ENCODE measurements at regions not wholly inside any gene's neighbourhood (a gene's known extent, or its start where the extent isn't known, plus 50 kb on each side); places are given as distances from the start of the nearest gene placed in this dataset.

DNA sequence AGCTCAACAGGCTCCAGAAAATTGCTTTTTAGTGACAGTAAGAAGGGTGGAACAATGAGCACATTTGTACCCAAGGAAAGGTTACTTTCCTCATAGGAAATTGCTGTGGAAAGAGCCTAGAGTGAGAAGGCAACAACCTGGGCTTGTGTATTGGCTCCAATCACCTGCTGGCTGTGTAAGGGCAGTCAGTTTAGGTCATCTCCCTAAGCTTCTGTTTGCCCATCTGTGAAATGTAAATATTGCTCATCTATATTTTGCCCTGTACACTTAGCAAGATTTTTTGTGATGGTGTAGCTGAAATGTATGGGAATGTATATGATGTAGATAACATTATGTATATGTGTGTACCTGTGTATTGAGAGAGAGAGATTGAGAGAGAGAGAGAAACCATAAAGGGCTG is 225.2 kb upstream of the MPHOSPH6 start:
- Histone ChIP-seq H4K20me1 (replicated peaks in 1 of 2; ENCODE audit: control insufficient read depth in 1 of 2, insufficient read depth in 2 of 2, low read length in 2 of 2) (no peaks in the 10 kb centered on the region), H3K56ac (replicated peaks; ENCODE audit: insufficient read length, low read depth, low read length) (no peak overlapping the region), H3K23ac (ENCODE audit: insufficient read length) (no peak overlapping the region), H3K9me3 (ENCODE audit: insufficient read depth in 2 of 2, low read depth in 1 of 2, low read length in 1 of 2) (no peaks in the 10 kb centered on the region), H3K9ac (replicated peaks in 1 of 4; ENCODE audit: extremely low read depth in 1 of 4, low read depth in 3 of 4, low read length in 3 of 4) (no peak overlapping the region), H2BK5ac (ENCODE audit: low read depth, low read length) (no peak overlapping the region), H3K27me3 (replicated peaks in 1 of 4; ENCODE audit: control insufficient read depth in 3 of 4, extremely low read depth in 1 of 4, insufficient read depth in 3 of 4, low read length in 3 of 4) (no peaks in the 10 kb centered on the region), H3K27ac (ENCODE audit: low read depth, low read length) (no peak overlapping the region), H2BK12ac (ENCODE audit: low read depth, low read length) (no peak overlapping the region), H3K14ac (ENCODE audit: insufficient read length) (no peak overlapping the region), H3K4me1 (replicated peaks in 1 of 4; ENCODE audit: control insufficient read depth in 3 of 4, insufficient read depth in 4 of 4, low read length in 3 of 4) (no peaks in the 10 kb centered on the region), H4K91ac (replicated peaks; ENCODE audit: insufficient read length, low read length) (no peak overlapping the region), H3K23me2 (ENCODE audit: low read depth, low read length) (no peaks in the 10 kb centered on the region), H3K4me2 (ENCODE audit: insufficient read depth in 1 of 2, low read depth in 2 of 2, low read length in 2 of 2) (no peak overlapping the region), H2BK20ac (ENCODE audit: low read length) (no peak overlapping the region), H2BK120ac (replicated peaks; ENCODE audit: low read depth, low read length) (no peak overlapping the region), H2AFZ (ENCODE audit: low read length) (no peak overlapping the region), H2BK15ac (ENCODE audit: low read length) (no peak overlapping the region), H3K4ac (replicated peaks; ENCODE audit: insufficient read length, low read depth, low read length) (no peak overlapping the region), H4K8ac (ENCODE audit: extremely low read depth, insufficient read depth, low read length) (no peak overlapping the region), H3K4me3 (ENCODE audit: extremely low read depth in 1 of 4, insufficient read depth in 2 of 4, low read depth in 3 of 4, low read length in 4 of 4) (no peak overlapping the region), H4K5ac (ENCODE audit: insufficient read length, low read depth, low read length) (no peak overlapping the region), H2AK5ac (ENCODE audit: low read depth, low read length) (no peak overlapping the region), H3K79me1 (ENCODE audit: low read depth, low read length) (no peaks in the 10 kb centered on the region), H3K79me2 (ENCODE audit: control insufficient read depth in 1 of 2, insufficient read depth in 2 of 2, low read length in 2 of 2) (no peaks in the 10 kb centered on the region), H3K18ac (ENCODE audit: extremely low read depth, low read length) (no peak overlapping the region), H3K36me3 (ENCODE audit: control insufficient read depth in 2 of 4, insufficient read depth in 4 of 4, low read length in 3 of 4) (no peaks in the 10 kb centered on the region)
- DNase-seq (ENCODE audit: low read depth in 1 of 2, low spot score in 2 of 2) (no peak), FAIRE-seq (no peak)
- ChIA-PET POLR2A (ENCODE audit: partially characterized antibody) (no interaction called here), CTCF (ENCODE audit: partially characterized antibody) (interaction anchor here (0.7 to 1.8 kb wide), 4 partner anchors 13 to 47 kb away, joined by 3 to 5 read pairs (median 3); no protein-coding TSS in a partner anchor)
- TF ChIP-seq MAFK (IDR thresholded peaks at IDR 0.05; ENCODE audit: low read depth, low read length), result no peak
- TF ChIP-seq TBP (IDR thresholded peaks at IDR 0.05; ENCODE audit: low read depth, low read length), result no peak
- no peak for TF ChIP-seq SAP30 (IDR thresholded peaks at IDR 0.05; ENCODE audit: insufficient read depth, insufficient replicate concordance, low read length)
- TF ChIP-seq CTBP2 (IDR thresholded peaks at IDR 0.05; ENCODE audit: borderline replicate concordance, insufficient read depth, insufficient read length, low read length), result no peak
- TF ChIP-seq GTF2F1 (IDR thresholded peaks at IDR 0.05; ENCODE audit: borderline replicate concordance, low read depth, low read length), result no peak
- TF ChIP-seq, protein P1, sequence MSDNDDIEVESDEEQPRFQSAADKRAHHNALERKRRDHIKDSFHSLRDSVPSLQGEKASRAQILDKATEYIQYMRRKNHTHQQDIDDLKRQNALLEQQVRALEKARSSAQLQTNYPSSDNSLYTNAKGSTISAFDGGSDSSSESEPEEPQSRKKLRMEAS (IDR thresholded peaks at IDR 0.05), result no peak
- no peak for TF ChIP-seq EZH2 (IDR thresholded peaks at IDR 0.05; ENCODE audit: low read depth, low read length, severe bottlenecking)
- TF ChIP-seq POU5F1 (IDR thresholded peaks at IDR 0.05; ENCODE audit: low read depth, low read length), result no peak
- TF ChIP-seq YY1 (IDR thresholded peaks at IDR 0.05; ENCODE audit: low read depth, low read length), result no peak
- no peak for TF ChIP-seq RXRA (IDR thresholded peaks at IDR 0.05; ENCODE audit: insufficient read depth, low read depth, low read length)
- no peak for TF ChIP-seq SP4 (IDR thresholded peaks at IDR 0.05; ENCODE audit: low read length)
- TF ChIP-seq CHD2 (IDR thresholded peaks at IDR 0.05; ENCODE audit: low read length), result no peak
- TF ChIP-seq SP2 (IDR thresholded peaks at IDR 0.05; ENCODE audit: low read length), result no peak
- no peak for TF ChIP-seq KDM1A (IDR thresholded peaks at IDR 0.05; ENCODE audit: borderline replicate concordance, low read length)
- TF ChIP-seq HDAC2 (IDR thresholded peaks at IDR 0.05; ENCODE audit: borderline replicate concordance in 1 of 2, low read depth in 2 of 2, low read length in 2 of 2), result no peak
- no peak for TF ChIP-seq RFX5 (IDR thresholded peaks at IDR 0.05; ENCODE audit: borderline replicate concordance, low read depth, low read length)

Data from H1 (cell line).